ENCODE measurements at regions not wholly inside any gene's neighbourhood (a gene's known extent, or its start where the extent isn't known, plus 50 kb on each side); places are given as distances from the start of the nearest gene placed in this dataset.
A peak's percentile ranks its signal among the peaks of the same experiment; 100 is the strongest.

GRCh38 chr14:76948213-76948947, 80.1 kb downstream of the IRF2BPL start:
- peak in 1 of 3 experiments; percentile 62 for DNase-seq

GRCh38 chr14:76947838-76948184, 80.7 kb downstream of the IRF2BPL start:
- DNase-seq: no peak

GRCh38 chr14:76947078-76947837, 81.2 kb downstream of the IRF2BPL start:
- peak; percentile 98 to 100 (median 99) for DNase-seq

GRCh38 chr14:76946753-76947077, 81.8 kb downstream of the IRF2BPL start:
- no peak for DNase-seq

- DNase-seq: no peak
These were observed 85.4 kb downstream of the IRF2BPL start for GRCh38 chr14:76943072-76943471.

GRCh38 chr14:76941946-76942805, 86.3 kb downstream of the IRF2BPL start:
- no peak for DNase-seq

GRCh38 chr14:76941544-76941943, 87.0 kb downstream of the IRF2BPL start:
- no peak for DNase-seq

GRCh38 chr14:76940021-76940760, 88.3 kb downstream of the IRF2BPL start:
- DNase-seq: no peak

GRCh38 chr14:76939015-76939742, 89.3 kb downstream of the IRF2BPL start:
- no peak for DNase-seq

GRCh38 chr14:76938092-76938500, 90.4 kb downstream of the IRF2BPL start:
- no peak for DNase-seq

GRCh38 chr14:76937181-76938091, 91.1 kb downstream of the IRF2BPL start:
- DNase-seq: peak; percentile 83 to 95 (median 91)

- no peak for DNase-seq
These were observed 92.0 kb downstream of the IRF2BPL start for GRCh38 chr14:76936483-76936882.

- no peak for DNase-seq
These were observed 95.0 kb downstream of the IRF2BPL start for GRCh38 chr14:76933515-76933914.

- DNase-seq: no peak
These were observed 96.7 kb downstream of the IRF2BPL start for GRCh38 chr14:76931631-76932402.

- DNase-seq: no peak
These were observed 98.0 kb downstream of the IRF2BPL start for GRCh38 chr14:76930549-76930948.

GRCh38 chr14:76929927-76930326, 98.6 kb downstream of the IRF2BPL start:
- DNase-seq: peak in 2 of 3 experiments; percentile 57 to 89

- DNase-seq: peak in 1 of 3 experiments; percentile 22
These were observed 100.4 kb downstream of the IRF2BPL start for GRCh38 chr14:76927971-76928700.

- DNase-seq: peak; percentile 42 to 81 (median 71)
These were observed 100.5 kb downstream of the LRRC74A start for GRCh38 chr14:76926521-76927251.

GRCh38 chr14:76925097-76925441, 98.9 kb downstream of the LRRC74A start:
- no peak for DNase-seq
